Activated naive CD8-positive, alpha-beta T cell treated with anti-CD3 and anti-CD28 coated beads, Interleukin-2, amount 50 U/mL, for 24 hours (primary cell): ENCODE measurements at regions not wholly inside any gene's neighbourhood (a gene's known extent, or its start where the extent isn't known, plus 50 kb on each side); places are given as distances from the start of the nearest gene placed in this dataset.

Experiments used
- ATAC-seq: fragments of 150-1000 bp; cut with Tn5 transposase; one replicate; pipeline ENCODE4 v1.10.0; 2021
- DNase-seq: peaks from one replicate; pipeline ENCODE4 v3.0.0; 2021
- H3K27ac Mint-ChIP-seq: one replicate; pipeline ENCODE4 v1.8.0; 2021; ENCODE audit warnings: mild to moderate bottlenecking, mixed read lengths
- H3K27me3 Mint-ChIP-seq: one replicate; pipeline ENCODE4 v1.8.0; 2021; ENCODE audit warnings: mixed read lengths
- H3K36me3 Mint-ChIP-seq: one replicate; pipeline ENCODE4 v1.8.0; 2021; ENCODE audit warnings: low read depth, mixed read lengths
- H3K4me1 Mint-ChIP-seq: one replicate; pipeline ENCODE4 v1.8.0; 2021; ENCODE audit warnings: mixed read lengths
- H3K4me3 Mint-ChIP-seq: one replicate; pipeline ENCODE4 v1.8.0; 2021; ENCODE audit warnings: mild to moderate bottlenecking, moderate library complexity, mixed read lengths
- H3K9me3 Mint-ChIP-seq: one replicate; pipeline ENCODE4 v1.8.0; 2021; ENCODE audit warnings: mixed read lengths

- Mint-ChIP-seq H3K27ac (no peak overlapping the region), H3K9me3 (peaks cover 32% of the 10 kb centered on the region), H3K36me3 (no peaks in the 10 kb centered on the region), H3K4me1 (no peaks in the 10 kb centered on the region), H3K27me3 (no peaks in the 10 kb centered on the region), H3K4me3 (no peak overlapping the region)
- ATAC-seq (no peak), DNase-seq (no peak)
Observed at GRCh38 chr3:148020861-148021260, 611.7 kb downstream of the ZIC1 start.

- Mint-ChIP-seq H3K36me3 (no peaks in the 10 kb centered on the region), H3K4me1 (no peaks in the 10 kb centered on the region), H3K4me3 (no peak overlapping the region), H3K27ac (no peak overlapping the region), H3K9me3 (peaks cover 30% of the 10 kb centered on the region), H3K27me3 (no peaks in the 10 kb centered on the region)
- ATAC-seq = no peak
- no peak for DNase-seq
Observed at GRCh38 chr3:148021381-148021780, 612.2 kb downstream of the ZIC1 start.

DNA sequence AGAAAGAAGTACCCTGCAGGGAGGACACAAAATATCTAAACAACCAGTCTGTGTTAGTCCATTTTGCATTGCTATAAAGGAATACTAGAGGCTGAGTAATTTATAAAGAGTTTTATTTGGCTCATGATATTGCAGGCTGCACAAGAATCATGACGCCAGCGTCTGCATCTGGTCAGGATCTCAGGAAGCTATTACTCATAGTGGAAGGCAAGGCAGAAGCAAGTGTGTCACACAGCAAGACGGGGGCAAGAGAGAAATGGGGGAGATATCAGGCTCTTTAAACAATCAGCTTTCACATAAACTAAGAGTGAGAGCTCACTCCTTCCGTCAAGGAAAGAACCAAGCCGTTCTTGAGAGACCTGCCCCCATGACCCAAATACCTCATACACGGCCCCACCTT is 614.8 kb downstream of the ZIC1 start:
- no peaks in the 10 kb centered on the region for H3K4me1 Mint-ChIP-seq

DNA sequence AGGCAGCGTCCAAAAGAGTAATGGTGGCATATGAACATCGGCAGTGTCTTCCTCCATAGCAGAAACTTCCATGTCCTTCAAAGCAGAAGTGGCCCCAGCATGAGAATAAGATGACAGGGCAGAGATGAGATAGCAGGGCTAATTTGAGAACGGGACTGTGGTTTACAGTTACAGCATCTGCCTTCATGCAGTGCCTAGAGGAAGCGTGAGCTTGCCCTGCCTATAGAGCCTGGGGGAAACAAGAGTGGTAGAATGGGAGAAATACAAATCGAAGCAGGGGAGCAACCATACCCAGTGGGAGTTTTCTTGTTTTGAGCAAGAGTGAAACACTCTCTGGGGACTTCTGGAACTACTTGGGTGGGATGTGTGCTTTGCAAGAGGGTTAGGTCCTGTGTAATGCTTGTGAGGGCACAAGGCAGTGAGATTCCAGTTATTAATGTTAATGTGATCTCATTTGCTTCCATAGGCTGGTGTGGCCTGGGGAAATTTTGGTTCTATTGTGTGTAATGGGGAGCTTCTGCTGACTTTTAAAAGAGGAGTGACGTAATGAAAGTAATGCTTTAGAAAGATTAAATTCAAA is 616.9 kb downstream of the ZIC1 start:
- H3K36me3 Mint-ChIP-seq = no peaks in the 10 kb centered on the region
- no peak for ATAC-seq
- no peak for DNase-seq
- H3K4me3 Mint-ChIP-seq = no peak overlapping the region
- no peaks in the 10 kb centered on the region for H3K4me1 Mint-ChIP-seq
- H3K9me3 Mint-ChIP-seq = peaks cover 10% of the 10 kb centered on the region
- no peaks in the 10 kb centered on the region for H3K27me3 Mint-ChIP-seq
- no peak overlapping the region for H3K27ac Mint-ChIP-seq

More for the DNA sequence above, 614.8 kb downstream of the ZIC1 start:
- ATAC-seq = no peak
- Mint-ChIP-seq H3K4me3 (no peak overlapping the region), H3K36me3 (no peaks in the 10 kb centered on the region), H3K27me3 (no peaks in the 10 kb centered on the region), H3K9me3 (peaks cover 14% of the 10 kb centered on the region), H3K27ac (no peak overlapping the region)
- DNase-seq = no peak

DNA sequence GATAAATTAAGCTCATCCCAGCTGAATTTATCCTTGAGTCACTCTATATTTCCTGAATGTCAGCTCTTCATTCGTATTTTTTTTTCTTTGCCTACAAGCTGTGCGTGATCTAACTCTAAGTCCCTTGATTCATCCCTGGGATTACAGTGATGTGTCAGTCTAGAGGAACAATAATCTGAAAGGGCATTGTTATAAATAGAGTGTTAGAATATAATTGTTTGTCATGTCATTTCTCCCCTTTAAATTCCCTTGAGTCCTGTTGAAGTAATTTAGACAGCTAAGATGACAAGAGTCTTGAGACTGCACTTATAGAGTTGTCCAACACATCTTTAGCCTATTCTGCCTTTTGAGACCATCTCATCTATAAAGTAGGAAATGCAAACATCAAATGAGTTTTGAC is 621.8 kb downstream of the ZIC1 start:
- Mint-ChIP-seq H3K27ac (no peak overlapping the region), H3K4me3 (no peak overlapping the region), H3K9me3 (no peaks in the 10 kb centered on the region), H3K27me3 (no peaks in the 10 kb centered on the region), H3K36me3 (no peaks in the 10 kb centered on the region), H3K4me1 (no peaks in the 10 kb centered on the region)
- ATAC-seq (no peak), DNase-seq (no peak)

DNA sequence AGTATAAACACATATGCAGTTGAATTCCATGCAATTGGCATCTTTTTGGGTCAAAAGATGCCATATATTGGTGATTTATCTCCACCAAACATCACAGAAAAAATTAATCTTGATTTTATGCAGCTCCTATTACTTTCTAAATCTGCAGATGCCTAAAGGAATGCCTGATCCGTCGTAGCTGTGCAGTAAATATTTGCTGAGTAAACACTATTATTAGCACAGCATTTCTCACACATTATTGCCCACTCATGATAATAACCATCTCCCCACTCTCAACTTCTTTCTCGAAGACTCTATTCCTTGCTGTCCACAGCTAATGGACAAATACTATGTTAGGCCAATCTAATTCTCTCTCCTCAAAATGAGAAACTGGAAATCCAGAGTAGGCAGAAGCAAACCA is 625.2 kb downstream of the ZIC1 start:
- no peak for DNase-seq
- Mint-ChIP-seq H3K4me3 (no peak overlapping the region), H3K4me1 (no peaks in the 10 kb centered on the region), H3K27me3 (no peaks in the 10 kb centered on the region), H3K9me3 (peaks cover 4% of the 10 kb centered on the region), H3K36me3 (no peaks in the 10 kb centered on the region), H3K27ac (no peak overlapping the region)
- no peak for ATAC-seq

DNA sequence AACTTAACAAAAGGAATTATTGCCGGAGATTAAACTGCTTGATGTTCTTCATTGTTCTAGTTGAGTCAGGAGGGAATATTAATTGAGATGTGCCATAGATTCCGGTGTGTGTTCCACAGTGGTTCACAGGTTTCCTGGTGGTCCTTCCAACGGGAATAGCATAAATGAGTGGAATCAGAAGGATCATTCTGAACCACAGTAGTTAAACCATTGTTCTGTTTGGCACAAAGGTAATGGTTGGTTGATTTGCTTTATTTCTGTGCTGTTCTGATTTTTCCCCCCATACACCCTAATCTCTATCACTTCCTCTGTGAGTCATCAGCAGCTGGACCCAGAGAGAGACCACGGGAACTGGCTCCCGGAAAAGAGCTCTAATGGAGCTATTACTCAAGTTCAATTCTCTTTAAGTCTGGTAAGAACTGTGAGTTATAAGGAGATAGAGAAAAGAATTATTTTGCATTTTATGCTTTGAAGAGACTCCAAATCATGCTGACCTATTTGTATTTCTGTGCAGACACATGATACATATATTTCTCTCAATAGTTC is 627.2 kb downstream of the ZIC1 start:
- no peak overlapping the region for H3K27ac Mint-ChIP-seq
- ATAC-seq (no peak), DNase-seq (no peak)
- no peaks in the 10 kb centered on the region for H3K4me1 Mint-ChIP-seq
- no peaks in the 10 kb centered on the region for H3K27me3 Mint-ChIP-seq
- H3K36me3 Mint-ChIP-seq = no peaks in the 10 kb centered on the region
- peaks cover 4% of the 10 kb centered on the region for H3K9me3 Mint-ChIP-seq
- H3K4me3 Mint-ChIP-seq = no peak overlapping the region

- H3K27me3 Mint-ChIP-seq = no peaks in the 10 kb centered on the region
- no peak overlapping the region for H3K27ac Mint-ChIP-seq
- no peaks in the 10 kb centered on the region for H3K4me1 Mint-ChIP-seq
- no peak for DNase-seq
- ATAC-seq = no peak
- no peak overlapping the region for H3K4me3 Mint-ChIP-seq
- peaks cover 6% of the 10 kb centered on the region for H3K9me3 Mint-ChIP-seq
- H3K36me3 Mint-ChIP-seq = no peaks in the 10 kb centered on the region
Observed at GRCh38 chr3:148042663-148043445, 633.7 kb downstream of the ZIC1 start.

DNA sequence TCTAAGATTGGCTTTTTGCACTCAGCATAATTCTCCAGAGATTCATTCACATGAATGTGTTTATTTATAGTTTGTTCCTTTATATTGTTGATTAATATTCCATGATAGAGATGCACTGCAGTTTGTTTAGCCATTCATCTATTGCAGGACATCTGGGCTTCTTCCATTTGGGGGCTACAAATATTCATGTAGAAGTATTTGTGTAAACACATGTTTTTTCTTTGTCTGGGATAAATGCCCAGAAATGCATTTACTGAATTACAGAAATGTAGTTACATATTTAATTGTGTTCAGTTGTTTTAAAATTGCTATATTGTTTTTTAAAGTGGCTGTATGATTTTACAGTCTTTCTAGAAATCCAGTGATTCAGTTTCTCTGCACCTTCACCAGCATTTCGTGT is 635.0 kb downstream of the ZIC1 start:
- no peak overlapping the region for H3K27ac Mint-ChIP-seq
- no peak for DNase-seq
- no peak for ATAC-seq
- no peaks in the 10 kb centered on the region for H3K36me3 Mint-ChIP-seq
- no peaks in the 10 kb centered on the region for H3K4me1 Mint-ChIP-seq
- no peaks in the 10 kb centered on the region for H3K27me3 Mint-ChIP-seq
- H3K4me3 Mint-ChIP-seq = no peak overlapping the region
- peaks cover 6% of the 10 kb centered on the region for H3K9me3 Mint-ChIP-seq

GRCh38 chr3:148054999-148055398 is 642.7 kb upstream of the AGTR1 start:
- Mint-ChIP-seq H3K4me1 (no peaks in the 10 kb centered on the region), H3K4me3 (no peak overlapping the region), H3K27me3 (no peaks in the 10 kb centered on the region), H3K36me3 (no peaks in the 10 kb centered on the region), H3K27ac (no peak overlapping the region), H3K9me3 (no peaks in the 10 kb centered on the region)
- ATAC-seq = no peak
- DNase-seq = no peak

- ATAC-seq (no peak), DNase-seq (no peak)
- H3K27me3 Mint-ChIP-seq = no peaks in the 10 kb centered on the region
- no peak overlapping the region for H3K27ac Mint-ChIP-seq
- no peaks in the 10 kb centered on the region for H3K4me1 Mint-ChIP-seq
- no peak overlapping the region for H3K4me3 Mint-ChIP-seq
- H3K9me3 Mint-ChIP-seq = no peaks in the 10 kb centered on the region
- no peaks in the 10 kb centered on the region for H3K36me3 Mint-ChIP-seq
Observed at GRCh38 chr3:148062590-148062989, 635.1 kb upstream of the AGTR1 start.

DNA sequence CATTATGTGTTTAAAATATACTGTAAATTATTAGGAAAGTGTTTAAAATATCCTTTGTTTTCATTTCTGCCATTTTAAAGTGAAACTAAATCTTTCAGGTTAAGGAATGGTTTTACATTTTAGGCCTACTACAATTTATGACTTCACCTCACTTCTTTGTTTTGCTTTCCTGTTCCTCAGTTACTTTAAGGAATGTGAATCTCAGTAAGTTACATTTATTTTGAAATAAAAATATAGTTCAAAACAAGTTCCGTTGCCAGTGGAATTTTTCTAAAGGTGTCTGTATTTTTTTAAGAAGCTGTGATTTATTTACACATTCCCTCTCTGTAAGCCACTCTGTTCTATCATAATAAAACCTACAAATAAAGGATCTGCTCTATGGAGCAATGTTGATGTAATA is 630.9 kb upstream of the AGTR1 start:
- Mint-ChIP-seq H3K4me3 (no peak overlapping the region), H3K27me3 (no peaks in the 10 kb centered on the region), H3K27ac (no peak overlapping the region), H3K4me1 (no peaks in the 10 kb centered on the region), H3K9me3 (no peaks in the 10 kb centered on the region), H3K36me3 (no peaks in the 10 kb centered on the region)
- no peak for DNase-seq
- ATAC-seq = no peak

DNA sequence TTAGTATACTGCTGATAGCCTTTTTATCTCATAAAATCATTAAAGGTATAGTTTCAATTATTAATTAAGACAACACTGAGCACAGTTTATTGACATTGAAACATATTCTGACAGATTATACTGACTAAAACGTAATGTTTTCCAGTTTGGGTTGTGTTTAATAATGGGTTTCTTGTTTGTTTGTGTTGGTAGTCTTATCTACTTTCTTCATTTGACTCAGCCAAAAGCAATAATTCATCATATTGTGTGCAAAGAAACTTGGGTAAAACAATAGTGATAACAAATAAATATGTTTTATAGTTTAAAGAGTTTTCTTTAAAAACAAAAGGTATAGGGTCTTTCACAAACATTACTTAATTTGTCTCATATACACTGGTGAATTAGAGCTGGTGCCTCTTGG is 629.2 kb upstream of the AGTR1 start:
- Mint-ChIP-seq H3K9me3 (no peaks in the 10 kb centered on the region), H3K36me3 (no peaks in the 10 kb centered on the region)
- ATAC-seq = no peak

GRCh38 chr3:148070041-148070440 is 627.7 kb upstream of the AGTR1 start:
- no peak overlapping the region for H3K4me3 Mint-ChIP-seq
- H3K4me1 Mint-ChIP-seq = no peaks in the 10 kb centered on the region
- H3K9me3 Mint-ChIP-seq = no peaks in the 10 kb centered on the region
- no peaks in the 10 kb centered on the region for H3K27me3 Mint-ChIP-seq
- ATAC-seq = no peak
- no peak overlapping the region for H3K27ac Mint-ChIP-seq
- DNase-seq = no peak
- H3K36me3 Mint-ChIP-seq = no peaks in the 10 kb centered on the region

More for the DNA sequence above, 629.2 kb upstream of the AGTR1 start:
- Mint-ChIP-seq H3K27ac (no peak overlapping the region), H3K4me3 (no peak overlapping the region), H3K4me1 (no peaks in the 10 kb centered on the region), H3K27me3 (no peaks in the 10 kb centered on the region)
- DNase-seq = no peak

DNA sequence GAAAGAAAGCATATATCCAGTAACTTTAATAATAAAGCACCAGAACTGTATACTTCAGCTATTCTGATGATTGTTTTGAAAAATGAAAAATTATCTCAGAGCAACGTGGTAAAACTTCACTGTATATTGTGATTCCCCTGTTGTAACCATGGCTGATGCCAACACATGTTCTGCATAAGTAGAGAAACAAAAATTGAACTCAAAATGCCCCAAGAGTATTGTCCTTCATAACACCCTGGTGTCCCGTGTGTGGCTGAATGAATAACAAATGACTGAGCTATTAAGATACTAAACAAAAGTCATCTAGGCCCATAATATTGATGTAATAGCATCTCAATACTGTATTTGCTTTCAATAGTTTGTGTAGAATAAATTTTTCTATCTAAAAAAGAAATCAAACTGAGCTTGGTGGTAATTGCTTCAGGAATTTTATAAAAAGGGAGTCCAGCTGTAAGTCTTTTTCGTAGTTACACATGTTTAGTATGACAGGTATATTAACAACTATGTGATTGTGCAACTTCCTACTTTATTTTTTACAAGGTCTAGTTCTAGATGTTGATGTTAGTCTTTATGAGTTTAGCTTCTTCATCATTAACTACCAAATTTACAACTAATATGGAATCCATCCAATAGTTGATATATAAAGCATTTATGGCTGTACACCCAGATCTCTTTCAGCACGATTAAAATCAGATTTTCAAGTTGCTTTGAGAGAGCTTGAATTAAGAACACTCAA is 623.8 kb upstream of the AGTR1 start:
- ATAC-seq (no peak), DNase-seq (no peak)
- Mint-ChIP-seq H3K36me3 (no peaks in the 10 kb centered on the region), H3K4me1 (no peaks in the 10 kb centered on the region), H3K27ac (no peak overlapping the region), H3K4me3 (no peak overlapping the region), H3K27me3 (no peaks in the 10 kb centered on the region), H3K9me3 (no peaks in the 10 kb centered on the region)
